ENCODE measurements at regions not wholly inside any gene's neighbourhood (a gene's known extent, or its start where the extent isn't known, plus 50 kb on each side); places are given as distances from the start of the nearest gene placed in this dataset.

DNA sequence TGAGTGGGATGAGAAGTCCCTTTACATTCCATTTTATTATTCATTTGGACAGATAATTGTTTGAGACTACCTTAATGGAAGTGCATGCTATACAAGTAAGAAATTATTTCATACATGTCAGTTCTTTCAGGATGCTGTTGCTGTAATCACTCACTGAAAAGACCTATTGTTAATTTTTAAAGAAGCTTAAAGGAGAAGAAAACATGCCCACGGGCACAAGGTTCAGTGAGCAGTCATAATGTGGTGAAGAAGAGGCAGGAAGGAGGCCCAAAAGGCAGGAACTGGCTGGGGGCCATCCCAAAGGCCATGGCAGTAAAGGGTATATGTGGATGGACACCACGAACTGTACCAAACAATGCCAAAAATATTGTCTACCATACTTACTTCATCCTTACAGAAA is 206.0 kb downstream of the LYPLAL1 start:
- no peak overlapping the region for H2AFZ ChIP-seq (ENCODE audit: low read depth, low read length, severe bottlenecking)
- no peaks in the 10 kb centered on the region for H3K9me2 ChIP-seq (replicated peaks; ENCODE audit: insufficient read depth, low read length)
- no peaks in the 10 kb centered on the region for H3K36me3 ChIP-seq (ENCODE audit: low read length)
- H3F3A ChIP-seq (ENCODE audit: insufficient read depth) = no peaks in the 10 kb centered on the region
- no peaks in the 10 kb centered on the region for H3K27me3 ChIP-seq (ENCODE audit: low read length)
- TF ChIP-seq EZH2phosphoT487 (conservative IDR thresholded peaks at IDR 0.05; ENCODE audit: low read length) = no peak
- TF ChIP-seq CTCF (IDR thresholded peaks at IDR 0.05; ENCODE audit: insufficient read depth, low read length, poor library complexity, severe bottlenecking) = no peak
- no peaks in the 10 kb centered on the region for H3K9me3 ChIP-seq (ENCODE audit: insufficient read depth, low read length)
- H3K4me3 ChIP-seq (ENCODE audit: insufficient read depth, low read length, poor library complexity, severe bottlenecking) = no peak overlapping the region
- no peak overlapping the region for H3K9ac ChIP-seq (ENCODE audit: low read length)
- no peaks in the 10 kb centered on the region for H3K79me2 ChIP-seq (ENCODE audit: insufficient read depth, low read length)
- H3K4me2 ChIP-seq (ENCODE audit: low read depth, low read length, poor library complexity, severe bottlenecking) = no peak overlapping the region
- H4K20me1 ChIP-seq (ENCODE audit: low read depth, low read length) = no peaks in the 10 kb centered on the region
- no peak overlapping the region for H3K27ac ChIP-seq (ENCODE audit: low read depth, low read length)

DNA sequence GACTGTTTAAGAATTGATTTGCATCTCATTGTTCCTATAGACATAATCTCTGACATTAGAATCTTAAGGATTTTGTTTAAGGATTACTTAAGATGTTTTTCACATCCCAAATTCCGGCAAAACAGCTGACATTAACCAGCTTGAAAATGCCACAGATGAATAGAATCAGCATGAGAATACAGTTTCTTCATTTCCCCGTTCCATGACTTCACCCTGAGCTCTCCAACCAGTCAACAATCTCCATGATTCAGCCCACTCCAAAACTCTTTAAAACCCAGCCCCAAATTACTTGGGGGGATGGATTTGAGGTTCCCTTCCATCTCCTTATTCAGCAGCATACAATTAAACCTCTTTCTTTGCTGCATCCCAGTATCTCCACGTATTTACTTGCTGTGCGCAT is 201.0 kb downstream of the LYPLAL1 start:
- Histone ChIP-seq H3K4me2 (ENCODE audit: low read depth, low read length, poor library complexity, severe bottlenecking) (no peak overlapping the region), H3F3A (ENCODE audit: insufficient read depth) (no peaks in the 10 kb centered on the region), H3K9ac (ENCODE audit: low read length) (no peak overlapping the region), H3K27ac (ENCODE audit: low read depth, low read length) (no peak overlapping the region), H3K4me3 (ENCODE audit: insufficient read depth, low read length, poor library complexity, severe bottlenecking) (no peak overlapping the region), H3K36me3 (ENCODE audit: low read length) (no peaks in the 10 kb centered on the region), H4K20me1 (ENCODE audit: low read depth, low read length) (no peaks in the 10 kb centered on the region), H3K9me3 (ENCODE audit: insufficient read depth, low read length) (no peaks in the 10 kb centered on the region), H3K79me2 (ENCODE audit: insufficient read depth, low read length) (no peaks in the 10 kb centered on the region), H3K27me3 (ENCODE audit: low read length) (no peaks in the 10 kb centered on the region), H2AFZ (ENCODE audit: low read depth, low read length, severe bottlenecking) (no peak overlapping the region), H3K9me2 (replicated peaks; ENCODE audit: insufficient read depth, low read length) (no peaks in the 10 kb centered on the region)
- no peak for TF ChIP-seq CTCF (IDR thresholded peaks at IDR 0.05; ENCODE audit: insufficient read depth, low read length, poor library complexity, severe bottlenecking)
- TF ChIP-seq EZH2phosphoT487 (conservative IDR thresholded peaks at IDR 0.05; ENCODE audit: low read length) = no peak

DNA sequence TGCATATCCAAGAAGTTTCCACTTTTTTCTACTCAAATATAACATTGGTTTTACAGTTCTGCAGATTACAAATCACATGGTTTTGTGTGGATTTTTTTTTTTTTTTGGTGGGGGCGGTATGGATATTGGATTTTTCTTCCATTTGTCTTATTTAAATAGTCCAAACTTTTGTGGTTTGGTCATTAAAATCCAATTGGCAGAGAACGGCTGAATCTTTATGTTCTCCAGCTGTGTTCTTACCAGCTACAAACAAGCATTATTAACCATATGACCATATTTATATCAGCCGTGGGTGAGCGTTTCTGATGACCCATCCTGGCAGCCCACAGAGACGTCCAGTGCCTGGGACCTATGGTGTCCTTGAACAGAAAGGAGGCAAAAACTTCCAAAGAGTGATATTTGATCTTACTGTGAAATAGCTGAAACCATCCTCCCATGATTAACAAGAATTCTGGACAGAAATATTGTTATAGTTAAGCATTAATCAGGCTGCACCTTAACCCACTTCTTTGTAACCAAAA is 200.4 kb downstream of the LYPLAL1 start:
- H3K9me2 ChIP-seq (replicated peaks; ENCODE audit: insufficient read depth, low read length) = no peaks in the 10 kb centered on the region
- H4K20me1 ChIP-seq (ENCODE audit: low read depth, low read length) = no peaks in the 10 kb centered on the region
- H3K27ac ChIP-seq (ENCODE audit: low read depth, low read length) = no peak overlapping the region
- TF ChIP-seq CTCF (IDR thresholded peaks at IDR 0.05; ENCODE audit: insufficient read depth, low read length, poor library complexity, severe bottlenecking) (no peak), EZH2phosphoT487 (conservative IDR thresholded peaks at IDR 0.05; ENCODE audit: low read length) (no peak)
- no peak overlapping the region for H3K9ac ChIP-seq (ENCODE audit: low read length)
- no peak overlapping the region for H2AFZ ChIP-seq (ENCODE audit: low read depth, low read length, severe bottlenecking)
- H3K79me2 ChIP-seq (ENCODE audit: insufficient read depth, low read length) = no peaks in the 10 kb centered on the region
- no peaks in the 10 kb centered on the region for H3F3A ChIP-seq (ENCODE audit: insufficient read depth)
- no peaks in the 10 kb centered on the region for H3K36me3 ChIP-seq (ENCODE audit: low read length)
- no peak overlapping the region for H3K4me3 ChIP-seq (ENCODE audit: insufficient read depth, low read length, poor library complexity, severe bottlenecking)
- H3K27me3 ChIP-seq (ENCODE audit: low read length) = no peaks in the 10 kb centered on the region
- no peaks in the 10 kb centered on the region for H3K9me3 ChIP-seq (ENCODE audit: insufficient read depth, low read length)
- H3K4me2 ChIP-seq (ENCODE audit: low read depth, low read length, poor library complexity, severe bottlenecking) = no peak overlapping the region
